ENCODE measurements at regions not wholly inside any gene's neighbourhood (a gene's known extent, or its start where the extent isn't known, plus 50 kb on each side); places are given as distances from the start of the nearest gene placed in this dataset.
"Not testable (repeated sequence)": the region's sequence is repeated elsewhere in the genome, so short reads cannot be mapped to it uniquely, and the experiment has no call there.

GRCh38 chr20:40900666-40901215, 127.9 kb upstream of the TOP1 start:
- Histone ChIP-seq H3K36me3 (ENCODE audit: insufficient read depth, low read length) (no peaks in the 10 kb centered on the region), H3K4me3 (ENCODE audit: insufficient read depth, low read length) (no peak overlapping the region), H3K27ac (ENCODE audit: low read depth, low read length) (no peak overlapping the region), H4K20me1 (ENCODE audit: insufficient read depth, low read length) (no peaks in the 10 kb centered on the region), H3K79me2 (ENCODE audit: insufficient read depth, low read length) (no peaks in the 10 kb centered on the region), H3K27me3 (ENCODE audit: insufficient read depth, low read length) (peaks cover 8% of the 10 kb centered on the region), H3K9me3 (ENCODE audit: low read depth, low read length) (no peaks in the 10 kb centered on the region), H3K4me2 (ENCODE audit: insufficient read depth, low read length) (no peak overlapping the region), H3K4me1 (ENCODE audit: insufficient read depth, low read length) (no peaks in the 10 kb centered on the region), H2AFZ (ENCODE audit: low read length) (no peak overlapping the region)
- TF ChIP-seq CTCF (IDR thresholded peaks at IDR 0.05; ENCODE audit: extremely low read depth, low read depth, low read length) = no peak
- no peak for DNase-seq (ENCODE audit: insufficient read length, low spot score, missing footprints)

GRCh38 chr20:40902661-40903060, 126.0 kb upstream of the TOP1 start:
- Histone ChIP-seq H3K4me2 (ENCODE audit: insufficient read depth, low read length) (no peak overlapping the region), H3K27ac (ENCODE audit: low read depth, low read length) (no peak overlapping the region), H2AFZ (ENCODE audit: low read length) (no peak overlapping the region), H4K20me1 (ENCODE audit: insufficient read depth, low read length) (no peaks in the 10 kb centered on the region), H3K4me1 (ENCODE audit: insufficient read depth, low read length) (no peaks in the 10 kb centered on the region), H3K27me3 (ENCODE audit: insufficient read depth, low read length) (peaks cover 3% of the 10 kb centered on the region), H3K9me3 (ENCODE audit: low read depth, low read length) (no peaks in the 10 kb centered on the region), H3K79me2 (ENCODE audit: insufficient read depth, low read length) (no peaks in the 10 kb centered on the region), H3K36me3 (ENCODE audit: insufficient read depth, low read length) (no peaks in the 10 kb centered on the region), H3K4me3 (ENCODE audit: insufficient read depth, low read length) (no peak overlapping the region)
- no peak for DNase-seq (ENCODE audit: insufficient read length, low spot score, missing footprints)
- TF ChIP-seq CTCF (IDR thresholded peaks at IDR 0.05; ENCODE audit: extremely low read depth, low read depth, low read length) = no peak

GRCh38 chr20:40908309-40908708, 120.3 kb upstream of the TOP1 start:
- Histone ChIP-seq H3K4me2 (ENCODE audit: insufficient read depth, low read length) (no peak overlapping the region), H4K20me1 (ENCODE audit: insufficient read depth, low read length) (no peaks in the 10 kb centered on the region), H3K36me3 (ENCODE audit: insufficient read depth, low read length) (no peaks in the 10 kb centered on the region), H3K27ac (ENCODE audit: low read depth, low read length) (no peak overlapping the region), H2AFZ (ENCODE audit: low read length) (no peak overlapping the region), H3K4me3 (ENCODE audit: insufficient read depth, low read length) (no peak overlapping the region), H3K79me2 (ENCODE audit: insufficient read depth, low read length) (no peaks in the 10 kb centered on the region), H3K4me1 (ENCODE audit: insufficient read depth, low read length) (no peaks in the 10 kb centered on the region), H3K27me3 (ENCODE audit: insufficient read depth, low read length) (no peaks in the 10 kb centered on the region), H3K9me3 (ENCODE audit: low read depth, low read length) (no peaks in the 10 kb centered on the region)
- DNase-seq (ENCODE audit: insufficient read length, low spot score, missing footprints) = no peak
- no peak for TF ChIP-seq CTCF (IDR thresholded peaks at IDR 0.05; ENCODE audit: extremely low read depth, low read depth, low read length)

- H3K27me3 ChIP-seq (ENCODE audit: insufficient read depth, low read length); DNase-seq (ENCODE audit: insufficient read length, low spot score, missing footprints); H3K4me2 ChIP-seq (ENCODE audit: insufficient read depth, low read length); H3K4me3 ChIP-seq (ENCODE audit: insufficient read depth, low read length); H3K36me3 ChIP-seq (ENCODE audit: insufficient read depth, low read length); H3K27ac ChIP-seq (ENCODE audit: low read depth, low read length); H3K79me2 ChIP-seq (ENCODE audit: insufficient read depth, low read length); H4K20me1 ChIP-seq (ENCODE audit: insufficient read depth, low read length); H3K9me3 ChIP-seq (ENCODE audit: low read depth, low read length); H2AFZ ChIP-seq (ENCODE audit: low read length); H3K4me1 ChIP-seq (ENCODE audit: insufficient read depth, low read length): not testable (repeated sequence)
Measured at GRCh38 chr20:40909489-40909888, 119.1 kb upstream of the TOP1 start.

GRCh38 chr20:40910436-40910835, 118.2 kb upstream of the TOP1 start:
- not testable (repeated sequence) for H3K27me3 ChIP-seq (ENCODE audit: insufficient read depth, low read length)

GRCh38 chr20:40911152-40911551, 117.5 kb upstream of the TOP1 start:
- H3K36me3 ChIP-seq (ENCODE audit: insufficient read depth, low read length); H3K4me1 ChIP-seq (ENCODE audit: insufficient read depth, low read length); H4K20me1 ChIP-seq (ENCODE audit: insufficient read depth, low read length); DNase-seq (ENCODE audit: insufficient read length, low spot score, missing footprints); H3K27ac ChIP-seq (ENCODE audit: low read depth, low read length); H3K4me2 ChIP-seq (ENCODE audit: insufficient read depth, low read length); H2AFZ ChIP-seq (ENCODE audit: low read length); H3K27me3 ChIP-seq (ENCODE audit: insufficient read depth, low read length); H3K4me3 ChIP-seq (ENCODE audit: insufficient read depth, low read length); H3K79me2 ChIP-seq (ENCODE audit: insufficient read depth, low read length); H3K9me3 ChIP-seq (ENCODE audit: low read depth, low read length): not testable (repeated sequence)

More at GRCh38 chr20:40910436-40910835, 118.2 kb upstream of the TOP1 start:
- H3K79me2 ChIP-seq (ENCODE audit: insufficient read depth, low read length); H3K4me3 ChIP-seq (ENCODE audit: insufficient read depth, low read length); H4K20me1 ChIP-seq (ENCODE audit: insufficient read depth, low read length); H3K4me2 ChIP-seq (ENCODE audit: insufficient read depth, low read length); H3K4me1 ChIP-seq (ENCODE audit: insufficient read depth, low read length); H2AFZ ChIP-seq (ENCODE audit: low read length); H3K9me3 ChIP-seq (ENCODE audit: low read depth, low read length); H3K27ac ChIP-seq (ENCODE audit: low read depth, low read length); H3K36me3 ChIP-seq (ENCODE audit: insufficient read depth, low read length); DNase-seq (ENCODE audit: insufficient read length, low spot score, missing footprints): not testable (repeated sequence)

Measured in osteoblast (primary cell).